Natural killer cell (primary cell): ENCODE measurements at regions not wholly inside any gene's neighbourhood (a gene's known extent, or its start where the extent isn't known, plus 50 kb on each side); places are given as distances from the start of the nearest gene placed in this dataset.

Experiments used
- ATAC-seq, 3 donors: fragments of 150-1000 bp in 2 of 3; fragments of 200-7000 bp in 1 of 3; cut with Tn5 transposase; 1 replicate in 1 of 3; 2 replicates in 2 of 3; pipeline ENCODE4 v1.10.0; 2021; ENCODE audit warnings: mild to moderate bottlenecking in 2 of 3, moderate library complexity in 2 of 3
- DNase-seq, 2 donors: peaks; one replicate each; pipeline versions ENCODE4 v3.0.0 to v3.0.0-alpha.2; 2013 to 2021; ENCODE audit warnings: mixed read lengths in 1 of 2
- H3K27ac ChIP-seq: one replicate; pipeline ENCODE4 v1.5.1; 2013; ENCODE audit warnings: mild to moderate bottlenecking, low read length
- H3K27me3 ChIP-seq: one replicate; pipeline ENCODE4 v1.6.1; 2013; ENCODE audit warnings: low read length; ENCODE audit not compliant: control insufficient read depth, insufficient read depth
- H3K36me3 ChIP-seq: one replicate; pipeline ENCODE4 v1.6.1; 2013; ENCODE audit warnings: low read length; ENCODE audit not compliant: control insufficient read depth, insufficient read depth
- H3K4me1 ChIP-seq: one replicate; pipeline ENCODE4 v1.6.1; 2013; ENCODE audit warnings: low read length; ENCODE audit not compliant: control insufficient read depth, insufficient read depth
- H3K4me3 ChIP-seq: one replicate; pipeline ENCODE4 v1.5.1; 2013; ENCODE audit warnings: low read length
- H3K9me3 ChIP-seq: one replicate; pipeline ENCODE4 v1.6.1; 2013; ENCODE audit warnings: low read length; ENCODE audit not compliant: control insufficient read depth, insufficient read depth
- H3K27ac Mint-ChIP-seq, 2 donors: one replicate each; pipeline ENCODE4 v1.8.0; 2022; ENCODE audit warnings: mild to moderate bottlenecking in 2 of 2, mixed read lengths in 2 of 2, moderate library complexity in 1 of 2
- H3K27me3 Mint-ChIP-seq, 2 donors: one replicate each; pipeline ENCODE4 v1.8.0; 2022; ENCODE audit warnings: low read depth in 2 of 2, mixed read lengths in 2 of 2
- H3K36me3 Mint-ChIP-seq: one replicate; pipeline ENCODE4 v1.8.0; 2022; ENCODE audit warnings: mixed read lengths
- H3K4me1 Mint-ChIP-seq, 2 donors: one replicate each; pipeline ENCODE4 v1.8.0; 2022; ENCODE audit warnings: mixed read lengths in 2 of 2
- H3K4me3 Mint-ChIP-seq: one replicate; pipeline ENCODE4 v1.8.0; 2022; ENCODE audit warnings: mild to moderate bottlenecking, moderate library complexity, mixed read lengths
- H3K9me3 Mint-ChIP-seq, 2 donors: one replicate each; pipeline ENCODE4 v1.8.0; 2022; ENCODE audit warnings: mixed read lengths in 2 of 2
- CTCF ChIP-seq: fragments of 200-600 bp; IDR thresholded peaks from one replicate; pipeline ENCODE4 v1.8.0; 2022; ENCODE audit warnings: antibody characterized with exemption
- WGBS: methylation state at CpG from one replicate; pipeline ENCODE4 v1.1.7; 2013; ENCODE audit warnings: missing lambda C conversion rate; ENCODE audit not compliant: insufficient coverage; 5-methylcytosine and 5-hydroxymethylcytosine counted together
- intact Hi-C: fragments of 100-400 bp; cut with micrococcal nuclease; formaldehyde crosslinking; loops from one replicate; pipeline ENCODE4 v1.14.2; 2022

GRCh38 chr2:138087751-138088593 lies 123.7 kb downstream of the HNMT start:
- Histone ChIP-seq H3K9me3 (no peaks in the 10 kb centered on the region), H3K4me3 (no peak overlapping the region), H3K4me1 (no peaks in the 10 kb centered on the region), H3K36me3 (no peaks in the 10 kb centered on the region), H3K27ac (no peak overlapping the region), H3K27me3 (no peaks in the 10 kb centered on the region)
- DNase-seq (no peak), ATAC-seq (no peak)
- H3K9me3 Mint-ChIP-seq: peaks cover 3 to 6% of the 10 kb centered on the region in 2 donors
- H3K36me3 Mint-ChIP-seq: no peaks in the 10 kb centered on the region
- no peaks in the 10 kb centered on the region for H3K27me3 Mint-ChIP-seq
- H3K4me3 Mint-ChIP-seq: no peak overlapping the region
- TF ChIP-seq CTCF: no peak
- H3K27ac Mint-ChIP-seq: no peak overlapping the region
- no peaks in the 10 kb centered on the region for H3K4me1 Mint-ChIP-seq
- intact Hi-C loops: no loop called here
- 90% methylated on average over 13 of the region's 13 CpGs for WGBS

GRCh38 chr2:138090330-138090729 lies 126.1 kb downstream of the HNMT start:
- H3K27me3 Mint-ChIP-seq: no peaks in the 10 kb centered on the region
- 80% methylated on average over 1 of the region's 1 CpG for WGBS
- no peaks in the 10 kb centered on the region for H3K36me3 ChIP-seq
- H3K4me1 Mint-ChIP-seq: no peaks in the 10 kb centered on the region
- no peaks in the 10 kb centered on the region for H3K36me3 Mint-ChIP-seq
- no peaks in the 10 kb centered on the region for H3K27me3 ChIP-seq
- H3K27ac ChIP-seq: no peak overlapping the region
- intact Hi-C loops: no loop called here
- no peak overlapping the region for H3K27ac Mint-ChIP-seq
- H3K4me3 Mint-ChIP-seq: no peak overlapping the region
- TF ChIP-seq CTCF: no peak
- H3K9me3 ChIP-seq: no peaks in the 10 kb centered on the region
- DNase-seq (no peak), ATAC-seq (no peak)
- no peaks in the 10 kb centered on the region for H3K4me1 ChIP-seq
- H3K9me3 Mint-ChIP-seq: peaks cover 4 to 6% of the 10 kb centered on the region in 2 donors
- H3K4me3 ChIP-seq: no peak overlapping the region

- no peaks in the 10 kb centered on the region for H3K27me3 Mint-ChIP-seq
- no peak overlapping the region for H3K4me3 Mint-ChIP-seq
- DNase-seq (no peak), ATAC-seq (no peak)
- no peaks in the 10 kb centered on the region for H3K4me1 Mint-ChIP-seq
- Histone ChIP-seq H3K4me1 (no peaks in the 10 kb centered on the region), H3K27ac (no peak overlapping the region), H3K9me3 (no peaks in the 10 kb centered on the region), H3K4me3 (no peak overlapping the region), H3K36me3 (no peaks in the 10 kb centered on the region), H3K27me3 (no peaks in the 10 kb centered on the region)
- no peaks in the 10 kb centered on the region for H3K36me3 Mint-ChIP-seq
- peaks cover 7 to 12% of the 10 kb centered on the region in 2 donors for H3K9me3 Mint-ChIP-seq
- H3K27ac Mint-ChIP-seq: no peak overlapping the region
- no peak for TF ChIP-seq CTCF
- intact Hi-C loops: no loop called here
- 57% methylated on average over 3 of the region's 4 CpGs for WGBS
Observed at GRCh38 chr2:138093455-138093854, 129.2 kb downstream of the HNMT start.

GRCh38 chr2:138094031-138094430 lies 129.8 kb downstream of the HNMT start:
- no peaks in the 10 kb centered on the region for H3K36me3 Mint-ChIP-seq

More at GRCh38 chr2:138094031-138094430, 129.8 kb downstream of the HNMT start:
- H3K4me1 Mint-ChIP-seq: no peaks in the 10 kb centered on the region
- Histone ChIP-seq H3K27ac (no peak overlapping the region), H3K36me3 (no peaks in the 10 kb centered on the region), H3K27me3 (no peaks in the 10 kb centered on the region), H3K4me3 (no peak overlapping the region), H3K9me3 (no peaks in the 10 kb centered on the region), H3K4me1 (no peaks in the 10 kb centered on the region)
- no peak overlapping the region for H3K4me3 Mint-ChIP-seq
- peaks cover 4 to 13% of the 10 kb centered on the region in 2 donors for H3K9me3 Mint-ChIP-seq
- TF ChIP-seq CTCF: no peak
- ATAC-seq: no peak
- H3K27ac Mint-ChIP-seq: no peak overlapping the region
- intact Hi-C loops: no loop called here
- no peaks in the 10 kb centered on the region for H3K27me3 Mint-ChIP-seq
- no peak for DNase-seq
- 95% methylated on average over 3 of the region's 3 CpGs for WGBS
